GM19351 (cell line): ENCODE measurements at regions not wholly inside any gene's neighbourhood (a gene's known extent, or its start where the extent isn't known, plus 50 kb on each side); places are given as distances from the start of the nearest gene placed in this dataset.

Source experiments
- ATAC-seq: cut with Tn5 transposase; IDR thresholded peaks from one replicate; pipeline ENCODE4 v1.9.1; 2021; ENCODE audit warnings: mild to moderate bottlenecking, moderate library complexity; ENCODE audit not compliant: unreplicated experiment

DNA sequence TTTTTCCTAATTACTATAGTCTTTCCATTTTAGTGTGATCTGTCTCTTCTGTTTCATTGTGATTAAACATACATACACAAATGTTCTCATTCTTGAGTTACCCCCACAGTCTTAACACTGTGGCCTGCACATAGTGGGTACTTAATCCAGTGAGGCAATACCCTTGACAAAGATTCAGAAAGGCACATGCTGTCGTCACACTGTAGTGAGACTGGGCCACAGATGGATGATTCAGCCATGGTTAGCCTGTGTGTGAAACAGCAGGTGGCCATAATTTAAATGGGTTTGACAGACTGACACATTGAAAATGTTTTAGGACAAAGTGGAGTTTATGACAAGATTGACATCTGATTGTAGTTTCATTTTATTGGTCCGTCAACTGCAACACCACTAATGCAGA is 313.1 kb downstream of the C11orf87 start:
- no peak for ATAC-seq

GRCh38 chr11:109739379-109739778 is 317.4 kb downstream of the C11orf87 start:
- ATAC-seq = no peak

DNA sequence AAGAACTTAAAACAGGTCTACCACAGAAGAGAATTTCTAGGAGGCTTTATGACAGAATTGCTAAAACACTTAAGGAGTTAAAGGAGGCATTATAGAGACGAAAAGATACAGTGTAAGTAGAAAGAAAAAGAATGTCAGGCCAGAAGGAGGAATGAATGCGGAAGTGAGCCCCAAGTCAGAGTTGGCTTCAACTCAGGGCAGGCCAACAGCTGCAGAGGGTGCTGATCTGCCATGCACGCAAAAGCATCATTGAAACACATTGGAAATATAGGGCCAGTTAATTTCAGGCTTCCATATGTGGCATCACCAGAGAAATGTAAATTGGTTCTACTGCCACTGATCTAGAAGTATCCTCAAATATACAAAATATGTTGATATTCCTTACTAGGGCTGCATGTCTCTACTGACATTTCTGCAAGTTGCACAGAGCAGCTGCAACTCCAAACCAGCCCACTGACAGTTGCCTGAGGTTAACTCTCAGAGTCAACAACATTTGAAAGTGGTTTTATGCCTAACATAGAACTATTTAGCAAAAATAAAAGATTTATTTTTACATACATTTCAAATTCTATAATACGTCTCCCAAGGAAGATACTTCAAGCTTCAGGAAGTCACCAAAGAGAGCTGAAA is 324.1 kb downstream of the C11orf87 start:
- no peak for ATAC-seq

- peak; percentile 88 for ATAC-seq
These were observed 325.8 kb downstream of the C11orf87 start for GRCh38 chr11:109747839-109748238.

DNA sequence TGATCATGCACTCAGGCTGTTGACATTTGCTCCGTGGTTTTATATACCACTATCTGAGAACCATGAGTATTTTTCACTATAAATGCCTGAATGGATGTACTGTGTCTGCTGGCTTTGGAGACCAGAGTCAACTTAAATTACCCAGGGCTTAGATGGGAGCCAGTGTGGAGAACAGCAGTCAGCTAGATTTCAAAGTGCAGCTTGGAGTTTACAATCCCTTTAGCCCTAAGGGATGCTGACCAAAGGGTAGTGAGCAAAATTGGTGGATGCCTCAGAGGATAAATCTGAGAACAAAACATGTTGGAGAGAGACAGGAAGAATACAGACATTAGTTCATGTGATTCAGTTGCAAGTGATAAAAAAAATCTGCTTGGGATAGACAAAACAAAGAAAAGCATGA is 327.5 kb downstream of the C11orf87 start:
- no peak for ATAC-seq

DNA sequence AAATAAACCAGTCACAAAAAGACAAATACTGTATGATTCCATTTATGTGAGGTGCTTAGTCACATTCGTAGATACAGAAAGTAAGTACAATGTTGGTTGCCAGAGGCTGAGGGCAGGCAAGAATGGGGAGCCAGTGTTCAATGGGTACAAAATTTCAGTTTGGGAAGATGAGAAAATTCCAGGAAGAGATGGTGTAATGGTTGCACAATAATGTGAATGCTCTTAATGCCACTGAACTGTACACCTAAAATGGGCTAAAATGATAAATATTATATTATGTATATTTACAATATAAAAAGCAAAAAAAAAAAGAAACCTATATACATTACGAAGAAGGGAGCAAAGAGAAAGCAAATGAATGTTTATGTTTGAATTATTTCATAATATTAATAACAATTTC is 329.0 kb downstream of the C11orf87 start:
- no peak for ATAC-seq

- no peak for ATAC-seq
These were observed 330.3 kb downstream of the C11orf87 start for GRCh38 chr11:109752212-109752825.

DNA sequence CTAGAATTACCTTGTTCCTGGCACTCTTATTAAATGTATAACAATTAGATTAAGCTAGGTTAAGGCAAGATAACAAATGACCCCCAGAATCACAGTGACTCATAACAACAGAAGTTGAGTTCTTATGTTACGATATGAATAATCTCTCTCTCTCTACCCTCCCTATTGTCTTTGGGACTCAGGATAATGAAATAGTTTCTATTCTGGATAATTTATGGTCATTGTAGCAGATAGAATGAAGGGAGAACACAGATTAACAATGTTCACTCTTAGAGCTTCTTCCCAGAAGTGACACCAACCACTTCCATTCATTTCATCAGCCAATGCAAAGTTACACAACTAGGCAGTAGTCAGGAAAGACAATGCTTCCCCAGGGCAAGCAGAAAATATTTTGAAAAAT is 334.5 kb downstream of the C11orf87 start:
- no peak for ATAC-seq

DNA sequence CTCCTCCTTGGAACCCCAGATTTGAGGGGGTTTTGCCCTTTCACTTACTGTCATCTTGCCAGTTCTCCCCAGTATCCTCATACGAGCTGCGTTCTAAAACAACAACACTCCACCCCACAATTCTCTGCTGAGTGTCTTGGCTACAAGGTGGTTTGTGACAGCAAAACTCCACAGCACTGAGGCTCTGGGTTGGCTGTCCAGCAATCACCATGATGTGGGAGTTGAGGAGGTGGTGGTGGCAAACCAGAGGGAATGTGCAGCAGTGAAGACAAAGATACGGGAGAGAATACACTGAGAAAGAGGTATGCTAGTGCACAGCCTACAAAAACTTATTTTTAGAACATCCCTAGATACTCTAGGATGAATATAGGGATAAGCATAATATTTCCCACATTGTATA is 335.0 kb downstream of the C11orf87 start:
- no peak for ATAC-seq

GRCh38 chr11:109762546-109762945 is 330.6 kb upstream of the ZC3H12C start:
- no peak for ATAC-seq

DNA sequence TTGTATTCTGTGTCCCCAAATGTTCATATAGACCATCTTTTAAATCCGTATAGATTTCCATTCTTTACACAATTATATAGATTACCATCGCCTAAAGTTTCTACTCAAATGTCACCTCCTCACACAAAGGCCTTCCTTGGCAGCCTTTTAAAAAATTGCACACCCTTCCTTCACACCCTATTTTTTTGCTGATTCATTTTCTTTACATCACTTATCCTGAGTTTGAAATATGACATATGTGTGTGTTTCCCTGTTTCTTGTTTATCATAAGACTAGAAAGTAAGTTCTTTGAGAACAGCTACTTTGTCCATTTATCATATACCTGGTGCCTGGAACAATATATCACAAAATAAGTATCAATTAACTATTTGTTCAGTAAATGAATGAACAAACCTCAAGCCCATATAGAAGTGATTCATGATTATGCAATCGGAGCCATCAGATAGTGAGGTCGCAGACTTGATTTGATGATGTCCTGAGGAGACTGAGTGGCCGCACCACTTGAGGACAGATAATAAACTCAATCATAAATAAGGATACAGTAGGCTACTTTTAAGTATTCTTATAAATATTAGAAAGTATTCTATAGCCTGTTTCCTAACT is 327.4 kb upstream of the ZC3H12C start:
- ATAC-seq = no peak

GRCh38 chr11:109769858-109770257 is 323.3 kb upstream of the ZC3H12C start:
- ATAC-seq = no peak

DNA sequence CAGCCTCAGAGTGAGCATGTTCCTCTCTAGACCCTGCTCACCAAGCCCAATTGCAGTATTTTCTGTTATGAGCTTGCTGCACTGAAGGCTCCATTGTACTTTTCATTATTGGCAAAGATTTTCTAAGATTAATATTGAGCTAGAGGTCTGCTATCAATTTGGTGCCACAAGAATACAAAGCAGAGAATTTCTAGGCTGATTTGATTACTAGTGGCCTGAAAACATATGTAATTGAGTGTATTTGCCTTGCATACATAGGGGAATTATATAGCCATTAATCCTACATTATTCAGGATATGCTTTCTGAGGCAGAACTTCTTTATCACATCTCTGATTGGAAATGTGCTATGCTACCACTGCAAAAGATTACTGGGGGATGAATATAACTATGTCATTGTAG is 322.9 kb upstream of the ZC3H12C start:
- no peak for ATAC-seq

- no peak for ATAC-seq
These were observed 320.3 kb upstream of the ZC3H12C start for GRCh38 chr11:109772892-109773291.

DNA sequence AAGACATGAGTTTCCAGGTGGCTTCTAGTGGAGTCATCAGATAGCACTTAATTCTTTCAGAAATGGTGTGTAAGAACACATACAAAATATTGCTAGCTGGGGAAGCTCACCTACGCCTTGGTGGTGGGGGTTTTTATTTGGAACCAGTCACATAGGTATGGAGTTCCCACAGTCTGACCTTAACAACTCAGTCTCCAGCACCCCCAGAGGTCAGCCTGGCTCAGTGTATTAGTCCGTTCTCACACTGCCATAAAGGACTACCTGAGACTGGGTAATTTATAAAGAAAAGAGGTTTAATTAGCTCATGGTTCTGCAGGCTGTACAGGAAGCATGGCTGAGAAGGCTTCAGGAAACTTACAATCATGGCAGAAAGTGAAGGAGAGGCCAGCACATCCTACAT is 317.5 kb upstream of the ZC3H12C start:
- no peak for ATAC-seq

- ATAC-seq = no peak
These were observed 310.2 kb upstream of the ZC3H12C start for GRCh38 chr11:109783014-109783413.

GRCh38 chr11:109783840-109784239 is 309.4 kb upstream of the ZC3H12C start:
- peak; percentile 94 for ATAC-seq

- no peak for ATAC-seq
These were observed 308.7 kb upstream of the ZC3H12C start for GRCh38 chr11:109784536-109784935.

DNA sequence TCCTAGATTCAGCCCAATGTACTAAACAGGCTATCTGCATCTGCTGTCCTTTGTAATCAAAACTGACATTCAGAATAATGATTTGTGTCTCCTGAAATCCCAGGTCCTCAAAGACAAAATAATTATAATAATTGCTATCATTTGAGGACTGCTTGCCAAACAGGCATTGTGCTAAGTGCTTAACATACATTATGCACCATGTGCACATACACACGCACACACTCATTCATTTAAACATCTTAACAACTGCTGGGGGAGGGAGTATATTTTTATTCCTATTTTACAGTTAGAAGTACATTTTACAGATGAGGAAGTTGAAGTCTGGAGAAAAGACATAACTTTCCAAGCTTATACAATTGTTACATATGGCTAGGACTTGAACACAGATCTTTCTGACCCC is 308.0 kb upstream of the ZC3H12C start:
- no peak for ATAC-seq

GRCh38 chr11:109785714-109786113 is 307.5 kb upstream of the ZC3H12C start:
- no peak for ATAC-seq

GRCh38 chr11:109788948-109789490 is 304.2 kb upstream of the ZC3H12C start:
- ATAC-seq = no peak

- no peak for ATAC-seq
These were observed 303.3 kb upstream of the ZC3H12C start for GRCh38 chr11:109789901-109790300.
